Neutrophil (primary cell): ENCODE measurements at regions not wholly inside any gene's neighbourhood (a gene's known extent, or its start where the extent isn't known, plus 50 kb on each side); places are given as distances from the start of the nearest gene placed in this dataset.

Experiments
- H3K27ac ChIP-seq: fragments of 200-600 bp; sonication (generic); 2 replicates; pipeline ENCODE4 v1.5.1; 2016; ENCODE audit warnings: mild to moderate bottlenecking, moderate library complexity
- H3K27me3 ChIP-seq: fragments of 200-600 bp; sonication (generic); 2 replicates; pipeline ENCODE4 v1.6.0; 2016; ENCODE audit warnings: mild to moderate bottlenecking
- H3K36me3 ChIP-seq: fragments of 200-600 bp; sonication (generic); 2 replicates; pipeline ENCODE4 v1.5.1; 2017
- H3K4me1 ChIP-seq, 2 experiments: fragments of 200-600 bp in 1 of 2; sonication (generic) in 1 of 2; 1 replicate in 1 of 2; 2 replicates in 1 of 2; pipeline versions ENCODE4 v1.5.1 to v1.6.1; 2013 to 2016; ENCODE audit warnings: low read depth in 1 of 2, low read length in 1 of 2, mild to moderate bottlenecking in 1 of 2, moderate library complexity in 1 of 2; ENCODE audit not compliant: control insufficient read depth in 1 of 2, insufficient read depth in 1 of 2
- H3K4me3 ChIP-seq, 2 experiments: fragments of 200-600 bp in 1 of 2; sonication (generic) in 1 of 2; 1 replicate in 1 of 2; 2 replicates in 1 of 2; pipeline ENCODE4 v1.5.1; 2013 to 2016; ENCODE audit warnings: low read depth in 1 of 2, low read length in 1 of 2, mild to moderate bottlenecking in 1 of 2, moderate library complexity in 1 of 2
- H3K9me3 ChIP-seq: fragments of 200-600 bp; sonication (generic); 2 replicates; pipeline ENCODE4 v1.5.1; 2016
- CTCF ChIP-seq: fragments of 200-600 bp; sonication (generic); IDR thresholded peaks from 2 replicates; pipeline ENCODE4 v1.5.1; 2016; ENCODE audit warnings: antibody characterized with exemption

- TF ChIP-seq CTCF, result no peak
- H3K9me3 ChIP-seq, result peaks cover 20% of the 10 kb centered on the region
- peaks cover 4% of the 10 kb centered on the region for H3K27me3 ChIP-seq
- no peaks in the 10 kb centered on the region for H3K4me1 ChIP-seq
- no peak overlapping the region for H3K27ac ChIP-seq
- H3K4me3 ChIP-seq, result no peak overlapping the region
- H3K36me3 ChIP-seq, result no peaks in the 10 kb centered on the region
Measured at GRCh38 chr4:4962928-4963327, 56.3 kb downstream of the CYTL1 start.
